ES-I3 (cell line): ENCODE measurements at regions not wholly inside any gene's neighbourhood (a gene's known extent, or its start where the extent isn't known, plus 50 kb on each side); places are given as distances from the start of the nearest gene placed in this dataset.
"Not testable (repeated sequence)": the region's sequence is repeated elsewhere in the genome, so short reads cannot be mapped to it uniquely, and the experiment has no call there.

Source experiments
- H3K36me3 ChIP-seq: 2 replicates; pipeline ENCODE4 v1.6.1; 2013; ENCODE audit warnings: mild to moderate bottlenecking, low read length, control low read depth, moderate library complexity; ENCODE audit not compliant: insufficient read depth
- H3K4me1 ChIP-seq: 2 replicates; pipeline ENCODE4 v1.6.1; 2013; ENCODE audit warnings: mild to moderate bottlenecking, control low read depth, low read length; ENCODE audit not compliant: insufficient read depth
- H3K9ac ChIP-seq: 2 replicates; pipeline ENCODE4 v1.6.1; 2013; ENCODE audit warnings: low read depth, mild to moderate bottlenecking, low read length, moderate library complexity
- H3K9me3 ChIP-seq: 2 replicates; pipeline ENCODE4 v1.6.1; 2013; ENCODE audit warnings: mild to moderate bottlenecking, low read length, moderate library complexity; ENCODE audit not compliant: control insufficient read depth, insufficient read depth

DNA sequence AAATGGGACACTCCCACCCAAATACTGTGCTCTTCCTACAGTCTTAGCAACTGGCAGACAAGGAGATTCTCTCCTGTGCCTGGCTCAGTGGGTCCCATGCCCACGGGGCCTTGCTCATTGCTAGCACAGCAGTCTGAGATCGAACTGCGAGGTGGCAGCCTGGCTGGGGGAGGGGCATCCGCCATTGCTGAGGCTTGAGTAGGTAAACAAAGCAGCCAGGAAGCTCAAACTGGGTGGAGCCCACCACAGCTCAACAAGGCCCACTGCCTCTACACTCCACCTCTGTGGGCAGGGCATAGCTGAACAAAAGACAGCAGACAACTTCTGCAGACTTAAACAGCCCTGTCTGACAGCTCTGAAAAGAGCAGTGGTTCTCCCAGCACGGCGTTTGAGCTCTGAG lies 174.8 kb downstream of the COL12A1 start:
- H3K9ac ChIP-seq, H3K4me1 ChIP-seq, H3K9me3 ChIP-seq, H3K36me3 ChIP-seq: not testable (repeated sequence)

DNA sequence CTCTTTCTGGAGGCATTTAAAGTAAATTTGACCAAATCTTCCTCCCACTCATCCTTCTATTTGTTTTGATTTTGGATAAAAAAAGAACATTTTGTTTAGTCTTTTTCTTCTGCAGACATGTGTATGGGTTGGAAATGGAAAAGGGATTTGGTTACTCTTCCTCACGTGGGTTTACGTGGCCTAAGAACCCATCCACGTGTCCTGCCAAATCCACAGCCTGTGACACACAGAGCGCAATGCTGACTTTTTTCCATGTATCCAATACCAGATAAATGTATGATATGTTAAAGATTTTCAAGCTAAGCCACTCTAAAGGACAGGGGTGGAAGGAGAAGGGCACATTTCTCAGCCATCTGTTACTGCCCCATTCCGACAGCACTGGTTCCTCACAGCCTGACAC lies 176.5 kb downstream of the COL12A1 start:
- H3K9me3 ChIP-seq, result no peaks in the 10 kb centered on the region
- H3K4me1 ChIP-seq, result no peaks in the 10 kb centered on the region
- H3K9ac ChIP-seq, result no peak overlapping the region
- no peaks in the 10 kb centered on the region for H3K36me3 ChIP-seq

DNA sequence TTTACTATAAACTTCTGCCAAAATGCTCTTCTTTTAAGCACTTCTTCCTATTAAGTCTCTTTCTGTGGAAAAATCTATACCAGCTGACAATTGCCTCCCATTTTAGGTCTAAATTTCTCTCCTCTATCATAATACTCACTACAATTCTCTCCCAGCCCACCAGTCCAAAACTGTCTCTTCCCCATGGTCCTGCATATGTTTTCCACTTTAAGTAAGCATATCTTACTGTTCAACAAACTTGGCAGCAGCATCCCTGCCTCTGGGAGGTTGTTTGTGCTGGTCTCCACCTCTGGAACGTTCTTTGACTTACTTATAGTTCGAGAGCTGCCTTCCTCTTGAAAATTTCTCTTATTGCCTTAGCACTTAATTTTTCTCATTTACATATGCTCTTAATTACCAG lies 180.5 kb downstream of the COL12A1 start:
- Histone ChIP-seq H3K36me3 (no peaks in the 10 kb centered on the region), H3K9me3 (no peaks in the 10 kb centered on the region), H3K9ac (no peak overlapping the region), H3K4me1 (no peaks in the 10 kb centered on the region)

DNA sequence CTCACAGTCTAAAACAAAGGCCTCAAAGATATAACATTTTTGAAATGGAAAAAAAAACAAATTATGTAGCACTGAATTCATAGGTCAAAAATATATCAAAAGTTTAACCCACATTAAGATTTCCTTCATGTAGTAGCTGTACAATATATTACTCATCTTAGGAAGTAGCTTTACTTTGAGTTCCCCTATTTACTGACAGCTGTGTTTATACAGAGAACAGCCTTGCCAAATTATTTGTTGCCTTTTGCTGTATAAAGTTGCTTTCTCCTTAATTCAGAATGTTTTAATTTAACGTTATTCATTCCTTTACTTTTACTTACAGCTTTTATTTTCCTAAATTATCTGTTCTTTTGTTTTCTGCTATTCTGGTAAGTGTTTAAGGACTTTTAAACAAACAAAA lies 181.0 kb downstream of the COL12A1 start:
- Histone ChIP-seq H3K9me3 (no peaks in the 10 kb centered on the region), H3K36me3 (no peaks in the 10 kb centered on the region), H3K9ac (no peak overlapping the region), H3K4me1 (no peaks in the 10 kb centered on the region)

DNA sequence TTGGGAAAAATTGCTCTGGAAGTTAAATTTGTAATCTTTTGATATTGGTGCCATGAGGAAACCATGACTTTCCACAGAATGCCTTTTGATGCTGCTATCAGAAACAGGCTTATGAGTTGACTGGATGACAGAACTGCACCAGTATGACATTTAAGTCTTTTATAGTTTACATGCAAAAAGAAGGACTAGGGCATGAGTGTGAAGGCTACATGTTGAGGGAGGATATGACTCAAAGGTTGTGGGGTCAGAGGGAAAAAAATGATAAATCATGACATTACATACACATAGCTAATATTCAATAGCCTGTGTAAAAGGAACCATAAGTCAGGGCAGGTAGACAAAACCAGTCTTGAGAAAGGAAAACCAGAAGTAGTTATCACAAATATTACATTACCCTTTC lies 182.2 kb downstream of the COL12A1 start:
- H3K36me3 ChIP-seq, result no peaks in the 10 kb centered on the region
- no peaks in the 10 kb centered on the region for H3K4me1 ChIP-seq
- no peak overlapping the region for H3K9ac ChIP-seq
- no peaks in the 10 kb centered on the region for H3K9me3 ChIP-seq

DNA sequence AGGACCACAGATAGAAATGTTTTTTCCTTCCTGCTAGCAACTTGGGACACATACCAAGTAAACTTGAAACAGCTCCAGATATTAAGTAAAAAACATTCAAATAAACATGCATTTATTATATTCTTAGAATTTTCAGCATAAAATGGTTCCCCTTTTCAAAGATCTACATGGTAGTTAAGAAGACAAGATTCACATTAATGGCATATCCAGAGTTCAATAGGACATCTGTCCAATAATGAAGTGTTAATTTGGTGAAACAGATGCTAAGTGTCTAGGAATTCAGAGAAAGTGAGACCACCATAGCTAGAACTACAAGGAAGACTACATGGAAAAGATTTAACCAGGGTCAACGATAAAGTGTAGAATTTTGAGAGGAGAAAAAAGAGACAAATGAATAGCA lies 184.9 kb downstream of the COL12A1 start:
- no peak overlapping the region for H3K9ac ChIP-seq
- H3K4me1 ChIP-seq, result no peaks in the 10 kb centered on the region
- no peaks in the 10 kb centered on the region for H3K9me3 ChIP-seq
- H3K36me3 ChIP-seq, result no peaks in the 10 kb centered on the region

DNA sequence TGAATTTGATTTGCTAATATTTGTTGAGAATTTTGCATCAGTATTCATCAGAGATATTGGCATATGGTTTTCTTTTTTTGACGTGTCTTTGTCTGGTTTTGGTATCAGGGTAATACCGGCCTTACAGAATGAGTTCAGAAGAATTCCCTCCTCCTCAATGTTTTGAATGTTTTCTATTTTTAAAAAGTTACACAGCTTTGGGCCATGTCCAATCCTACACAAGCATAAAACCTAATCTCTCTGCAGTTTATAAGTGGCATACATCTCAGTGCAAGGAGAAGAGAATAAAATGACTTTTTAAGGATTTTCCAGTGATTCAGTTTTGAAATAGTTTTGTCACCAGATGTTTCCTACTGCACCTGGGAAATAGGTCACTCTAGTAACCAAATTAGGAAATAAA lies 185.5 kb downstream of the COL12A1 start:
- Histone ChIP-seq H3K9ac (no peak overlapping the region), H3K4me1 (no peaks in the 10 kb centered on the region), H3K36me3 (no peaks in the 10 kb centered on the region), H3K9me3 (no peaks in the 10 kb centered on the region)

DNA sequence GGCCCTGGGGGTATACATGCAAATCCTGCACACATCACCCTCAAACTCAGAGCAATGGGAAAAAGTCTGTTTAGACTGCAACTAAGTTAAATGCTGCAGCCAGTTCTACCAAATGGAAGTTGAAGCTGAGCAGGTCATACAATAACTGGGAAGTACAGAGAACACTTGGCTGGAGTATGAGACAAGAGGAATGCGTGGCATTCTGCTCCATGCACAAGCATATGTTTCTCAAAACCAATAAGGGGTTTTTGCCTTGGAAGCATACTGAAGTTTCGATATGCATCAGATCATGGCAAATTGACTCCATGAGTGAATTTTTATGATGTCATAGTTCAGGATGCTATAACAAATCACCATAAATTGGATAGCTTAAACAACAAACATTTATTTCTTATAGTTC lies 193.8 kb downstream of the COL12A1 start:
- H3K4me1 ChIP-seq, result no peaks in the 10 kb centered on the region
- no peak overlapping the region for H3K9ac ChIP-seq
- no peaks in the 10 kb centered on the region for H3K36me3 ChIP-seq
- H3K9me3 ChIP-seq, result no peaks in the 10 kb centered on the region

DNA sequence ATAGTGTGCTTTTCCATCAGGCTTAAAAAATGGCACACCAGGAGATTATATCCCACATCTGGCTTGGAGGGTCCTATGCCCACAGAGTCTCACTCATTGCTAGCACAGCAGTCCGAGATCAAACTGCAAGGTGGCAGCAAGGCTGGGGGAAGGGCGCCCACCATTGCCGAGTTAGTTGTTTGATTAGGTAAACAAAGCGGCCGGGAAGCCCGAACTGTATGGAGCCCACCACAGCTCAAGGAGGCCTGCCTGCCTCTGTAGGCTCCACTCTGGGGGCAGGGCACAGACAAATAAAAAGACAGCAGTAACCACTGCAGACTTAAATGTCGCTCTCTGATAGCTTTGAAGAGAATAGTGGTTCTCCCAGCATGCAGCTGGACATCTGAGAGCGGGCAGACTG lies 201.9 kb downstream of the COL12A1 start:
- H3K36me3 ChIP-seq, H3K4me1 ChIP-seq, H3K9me3 ChIP-seq, H3K9ac ChIP-seq: not testable (repeated sequence)

DNA sequence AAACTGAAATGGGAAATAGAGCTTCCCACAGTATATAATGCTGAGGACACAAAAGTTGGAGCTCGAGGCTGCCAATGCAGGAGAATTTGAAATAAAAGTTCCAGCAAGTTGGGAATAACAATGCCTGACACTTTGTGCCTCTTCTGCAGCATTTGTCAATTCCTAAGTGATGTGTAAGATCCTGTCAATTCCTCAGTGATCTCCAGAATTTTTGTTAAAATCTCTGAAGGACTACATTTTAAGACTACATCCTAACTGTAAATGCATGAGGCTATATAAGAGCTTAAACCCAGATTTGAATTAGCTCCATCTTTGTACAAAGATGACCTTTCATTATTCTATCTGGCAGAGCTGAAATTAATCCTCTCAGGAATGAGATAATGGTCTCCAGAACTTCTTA lies 208.2 kb downstream of the COL12A1 start:
- Histone ChIP-seq H3K4me1 (peaks cover 7% of the 10 kb centered on the region; the same call in 1 of the 2 replicates), H3K9me3 (no peaks in the 10 kb centered on the region), H3K36me3 (no peaks in the 10 kb centered on the region), H3K9ac (no peak overlapping the region)

DNA sequence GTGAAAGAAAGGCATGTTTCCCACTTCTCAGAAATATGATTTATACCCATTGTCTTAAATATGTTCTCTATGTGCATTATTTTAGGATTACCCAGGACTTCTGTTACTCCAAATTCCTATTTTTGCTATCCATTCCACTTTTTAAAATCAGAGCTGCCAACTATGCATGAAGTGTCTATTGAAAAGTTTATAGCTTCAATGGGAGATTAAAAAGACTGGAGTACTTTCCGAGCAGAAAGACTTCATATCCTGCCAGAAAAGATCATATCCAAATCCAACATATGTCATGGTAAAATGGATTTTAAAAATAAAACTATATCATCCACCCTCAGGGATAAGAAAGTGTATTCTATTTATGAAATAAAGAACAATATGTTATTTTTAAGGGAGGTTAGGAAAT lies 212.7 kb downstream of the COL12A1 start:
- H3K4me1 ChIP-seq, result peaks cover 13% of the 10 kb centered on the region; the same call in 1 of the 2 replicates
- H3K9ac ChIP-seq, result no peak overlapping the region
- H3K9me3 ChIP-seq, result no peaks in the 10 kb centered on the region
- H3K36me3 ChIP-seq, result no peaks in the 10 kb centered on the region

DNA sequence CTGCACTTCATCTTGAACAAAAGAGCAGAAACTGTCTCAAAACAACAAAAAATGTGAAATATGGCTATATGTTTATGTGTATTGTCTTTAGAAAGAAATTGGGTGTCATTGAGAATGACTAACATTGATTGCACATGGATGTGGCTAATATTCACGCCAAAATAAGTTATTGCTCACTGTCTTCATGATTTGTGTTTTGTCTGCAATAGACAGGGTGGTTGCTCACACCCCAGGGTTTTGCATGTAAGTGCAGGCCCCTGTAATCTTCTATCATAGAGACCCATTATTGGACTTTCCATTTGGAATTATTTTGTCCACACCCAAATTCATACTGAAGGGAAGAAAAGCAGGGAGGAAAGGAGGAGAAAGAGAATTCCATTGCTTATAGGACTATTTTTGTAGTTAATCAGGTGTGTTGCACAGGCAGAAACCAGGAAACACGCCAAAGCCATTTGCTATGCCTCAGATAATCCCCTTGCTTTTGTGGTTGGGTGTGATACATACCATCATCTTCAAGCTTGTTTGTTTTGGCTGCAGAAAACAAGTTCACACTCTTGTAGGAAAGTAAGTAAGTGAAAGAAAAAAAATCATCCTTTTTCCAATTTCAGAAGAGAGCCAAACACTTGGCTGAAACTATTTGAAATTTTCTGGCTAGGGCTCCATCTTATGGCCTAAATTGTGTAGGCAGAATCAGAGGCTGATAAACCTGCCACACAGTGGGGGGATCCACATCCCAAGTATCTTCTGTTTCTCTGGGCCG lies 214.1 kb downstream of the COL12A1 start:
- Histone ChIP-seq H3K9me3 (no peaks in the 10 kb centered on the region; the same call in 1 of the 2 replicates), H3K36me3 (no peaks in the 10 kb centered on the region), H3K4me1 (peaks cover 13% of the 10 kb centered on the region; the same call in 1 of the 2 replicates), H3K9ac (no peak overlapping the region)

DNA sequence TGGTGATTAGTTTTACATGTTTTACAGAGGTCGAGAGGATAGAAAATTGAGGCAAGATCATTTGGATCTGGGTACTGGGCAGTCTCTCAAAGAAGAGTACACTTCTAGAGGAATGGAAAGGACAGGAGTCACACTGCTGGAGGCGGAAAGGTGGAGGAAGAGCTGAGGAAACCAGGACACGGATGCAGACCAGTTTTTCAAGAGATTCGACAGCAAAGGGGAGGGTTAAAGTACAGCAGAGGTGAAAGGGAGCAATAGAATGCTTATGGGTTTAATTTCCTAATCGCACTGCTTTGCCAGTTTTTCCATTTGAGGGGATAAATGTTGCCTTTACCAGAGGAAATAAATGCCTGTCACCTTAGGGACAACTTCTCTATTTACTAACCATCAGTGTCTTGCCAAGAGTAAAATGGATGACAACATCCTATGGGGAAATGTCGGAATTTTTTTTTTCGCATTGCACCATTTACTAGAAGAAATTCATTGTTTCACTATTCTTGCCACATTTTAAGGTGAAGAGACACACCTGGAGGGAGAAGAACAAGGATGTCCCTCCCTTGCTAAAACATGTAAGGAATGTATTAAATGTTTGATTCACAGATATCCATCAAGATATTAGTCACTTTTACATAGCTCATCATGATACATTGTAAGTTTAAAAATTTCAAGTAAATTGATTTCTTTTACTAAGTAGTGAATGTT lies 226.6 kb downstream of the COL12A1 start:
- no peaks in the 10 kb centered on the region for H3K4me1 ChIP-seq
- no peaks in the 10 kb centered on the region for H3K9me3 ChIP-seq
- no peaks in the 10 kb centered on the region for H3K36me3 ChIP-seq
- H3K9ac ChIP-seq, result no peak overlapping the region

DNA sequence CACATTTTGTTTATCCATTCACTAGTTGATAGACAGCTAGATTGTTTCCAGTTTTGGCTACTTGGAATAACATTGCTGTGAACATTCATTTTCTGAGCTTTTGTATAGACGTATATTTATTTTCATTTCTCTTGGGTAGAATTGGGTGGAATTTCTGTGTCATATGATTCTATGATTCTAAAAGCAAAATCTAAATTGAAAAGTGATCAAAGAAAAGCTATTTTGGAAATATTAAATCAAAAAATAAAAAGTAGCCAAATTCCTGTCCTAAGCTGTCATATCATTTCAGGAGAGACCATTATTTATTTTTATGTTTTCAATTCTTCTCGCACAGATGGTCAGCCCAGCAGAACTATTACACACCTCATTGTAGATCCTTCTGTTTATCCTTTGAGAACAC lies 229.2 kb downstream of the COL12A1 start:
- no peaks in the 10 kb centered on the region for H3K36me3 ChIP-seq
- H3K4me1 ChIP-seq, result no peaks in the 10 kb centered on the region
- no peak overlapping the region for H3K9ac ChIP-seq
- H3K9me3 ChIP-seq, result no peaks in the 10 kb centered on the region

DNA sequence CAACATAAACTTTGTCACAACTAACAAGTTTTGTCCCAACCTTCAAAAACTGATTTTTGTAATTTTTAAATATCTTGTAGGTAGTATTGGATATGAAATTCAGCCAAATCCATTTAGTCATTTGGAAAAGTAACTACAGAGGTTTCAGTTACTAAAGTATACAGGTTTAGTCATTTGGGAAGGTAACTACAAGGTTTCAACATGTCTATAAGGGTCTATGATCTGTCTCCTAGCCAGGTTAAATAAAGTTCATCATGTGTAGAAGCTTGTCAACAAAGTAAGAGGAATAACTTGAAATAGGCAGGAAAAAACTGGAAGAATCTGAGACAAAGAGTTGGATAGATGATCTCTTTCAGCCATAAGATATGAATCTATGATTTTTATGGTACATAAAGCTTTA lies 229.8 kb downstream of the COL12A1 start:
- Histone ChIP-seq H3K9ac (no peak overlapping the region), H3K36me3 (no peaks in the 10 kb centered on the region), H3K4me1 (no peaks in the 10 kb centered on the region), H3K9me3 (no peaks in the 10 kb centered on the region)
